Gastrocnemius medialis (tissue), 4 donors: ENCODE measurements at regions not wholly inside any gene's neighbourhood (a gene's known extent, or its start where the extent isn't known, plus 50 kb on each side); places are given as distances from the start of the nearest gene placed in this dataset.

ENCODE experiments used
- POLR2A ChIP-seq, 2 donors: fragments of 450-650 bp; IDR thresholded peaks; one replicate each; pipeline ENCODE4 v1.6.1; 2017; ENCODE audit warnings: antibody characterized with exemption in 2 of 2, mild to moderate bottlenecking in 2 of 2, moderate library complexity in 2 of 2
- TF ChIP-seq, protein P1 (sequence below), 5 experiments: fragments of 450-650 bp in 3 of 5; fragments of 200-600 bp in 2 of 5; sonication (generic) in 2 of 5; IDR thresholded peaks in 4 of 5; conservative IDR thresholded peaks in 1 of 5; 1 replicate in 4 of 5; 2 replicates in 1 of 5; pipeline ENCODE4 v1.5.1; 2016 to 2019; ENCODE audit warnings: antibody characterized with exemption in 5 of 5, mild to moderate bottlenecking in 3 of 5, moderate library complexity in 3 of 5

DNA sequence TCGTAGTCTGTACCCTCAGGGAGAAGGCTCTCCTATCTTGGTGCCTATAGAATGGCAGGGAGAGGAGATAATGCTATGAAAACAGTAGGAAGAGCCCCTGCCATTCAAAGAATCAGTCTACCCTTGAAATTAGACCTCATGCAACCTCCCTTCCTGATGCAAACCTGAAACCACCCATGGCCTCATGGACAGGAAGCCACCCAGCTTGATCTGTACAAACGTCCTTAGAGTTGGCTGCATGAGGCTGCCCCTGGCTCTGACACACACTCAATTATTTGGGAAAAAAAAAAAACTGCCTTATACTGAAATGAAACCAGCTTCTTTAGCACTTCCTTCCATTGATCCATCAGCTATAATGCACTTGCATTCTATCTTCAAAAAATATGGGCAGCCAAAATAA is 116.6 kb upstream of the BCL2L14 start:
- TF ChIP-seq, protein P1, sequence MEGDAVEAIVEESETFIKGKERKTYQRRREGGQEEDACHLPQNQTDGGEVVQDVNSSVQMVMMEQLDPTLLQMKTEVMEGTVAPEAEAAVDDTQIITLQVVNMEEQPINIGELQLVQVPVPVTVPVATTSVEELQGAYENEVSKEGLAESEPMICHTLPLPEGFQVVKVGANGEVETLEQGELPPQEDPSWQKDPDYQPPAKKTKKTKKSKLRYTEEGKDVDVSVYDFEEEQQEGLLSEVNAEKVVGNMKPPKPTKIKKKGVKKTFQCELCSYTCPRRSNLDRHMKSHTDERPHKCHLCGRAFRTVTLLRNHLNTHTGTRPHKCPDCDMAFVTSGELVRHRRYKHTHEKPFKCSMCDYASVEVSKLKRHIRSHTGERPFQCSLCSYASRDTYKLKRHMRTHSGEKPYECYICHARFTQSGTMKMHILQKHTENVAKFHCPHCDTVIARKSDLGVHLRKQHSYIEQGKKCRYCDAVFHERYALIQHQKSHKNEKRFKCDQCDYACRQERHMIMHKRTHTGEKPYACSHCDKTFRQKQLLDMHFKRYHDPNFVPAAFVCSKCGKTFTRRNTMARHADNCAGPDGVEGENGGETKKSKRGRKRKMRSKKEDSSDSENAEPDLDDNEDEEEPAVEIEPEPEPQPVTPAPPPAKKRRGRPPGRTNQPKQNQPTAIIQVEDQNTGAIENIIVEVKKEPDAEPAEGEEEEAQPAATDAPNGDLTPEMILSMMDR (IDR thresholded peaks at IDR 0.05 in 4 of 5, conservative IDR thresholded peaks at IDR 0.05 in 1 of 5): no peak
- TF ChIP-seq POLR2A (IDR thresholded peaks at IDR 0.05): no peak
